Ascending aorta (tissue), 2 donors: ENCODE measurements at regions not wholly inside any gene's neighbourhood (a gene's known extent, or its start where the extent isn't known, plus 50 kb on each side); places are given as distances from the start of the nearest gene placed in this dataset.

Experiments used
- DNase-seq, 2 donors: peaks; one replicate each; pipeline ENCODE4 v3.0.0-alpha.2; 2019; ENCODE audit warnings: low spot score in 2 of 2
- H3K27ac ChIP-seq, 2 donors: fragments of 200-600 bp; sonication (generic); one replicate each; pipeline ENCODE4 v1.5.1; 2016 to 2017; ENCODE audit warnings: mild to moderate bottlenecking in 1 of 2
- H3K27me3 ChIP-seq: fragments of 200-600 bp; sonication (generic); one replicate; pipeline ENCODE4 v1.5.1; 2017
- H3K36me3 ChIP-seq, 2 donors: fragments of 200-600 bp; sonication (generic); one replicate each; pipeline ENCODE4 v1.5.1; 2016
- H3K4me1 ChIP-seq, 2 donors: fragments of 200-600 bp; sonication (generic); one replicate each; pipeline ENCODE4 v1.5.1; 2016 to 2017; ENCODE audit warnings: mild to moderate bottlenecking in 1 of 2
- H3K4me3 ChIP-seq, 2 donors: fragments of 200-600 bp; sonication (generic); one replicate each; pipeline ENCODE4 v1.5.1; 2016 to 2017; ENCODE audit warnings: mild to moderate bottlenecking in 1 of 2
- H3K9me3 ChIP-seq, 2 donors: fragments of 200-600 bp; sonication (generic); one replicate each; pipeline ENCODE4 v1.5.1; 2016
- CTCF ChIP-seq, 3 experiments: fragments of 200-600 bp in 2 of 3; fragments of 450-650 bp in 1 of 3; sonication (generic) in 2 of 3; IDR thresholded peaks; one replicate each; pipeline ENCODE4 v1.5.1; 2016 to 2019; ENCODE audit warnings: antibody characterized with exemption in 3 of 3, mild to moderate bottlenecking in 1 of 3, moderate library complexity in 1 of 3
- intact Hi-C: fragments of 100-400 bp; cut with DNase I; formaldehyde crosslinking; loops from one replicate; pipeline ENCODE4 v1.15.1; 2023

GRCh38 chr11:114846416-114846791 lies 168.1 kb downstream of the NXPE2 start:
- intact Hi-C loops, result no loop called here
- Histone ChIP-seq H3K27me3 (no peaks in the 10 kb centered on the region), H3K4me3 (no peak overlapping the region), H3K27ac (no peak overlapping the region), H3K9me3 (no peaks in the 10 kb centered on the region), H3K4me1 (no peaks in the 10 kb centered on the region), H3K36me3 (no peaks in the 10 kb centered on the region)
- no peak for DNase-seq
- no peak for TF ChIP-seq CTCF (IDR thresholded peaks at IDR 0.05)

GRCh38 chr11:114847306-114847975 lies 169.1 kb downstream of the NXPE2 start:
- no peak for DNase-seq
- Histone ChIP-seq H3K9me3 (no peaks in the 10 kb centered on the region), H3K4me3 (no peak overlapping the region), H3K36me3 (no peaks in the 10 kb centered on the region), H3K27me3 (no peaks in the 10 kb centered on the region), H3K27ac (no peak overlapping the region), H3K4me1 (no peaks in the 10 kb centered on the region)
- no peak for TF ChIP-seq CTCF (IDR thresholded peaks at IDR 0.05)
- intact Hi-C loops, result no loop called here

GRCh38 chr11:114848027-114848426 lies 169.7 kb downstream of the NXPE2 start:
- no peaks in the 10 kb centered on the region for H3K36me3 ChIP-seq
- no peaks in the 10 kb centered on the region for H3K9me3 ChIP-seq
- H3K4me1 ChIP-seq, result no peaks in the 10 kb centered on the region
- DNase-seq, result no peak
- intact Hi-C loops, result no loop called here
- no peak overlapping the region for H3K27ac ChIP-seq
- no peaks in the 10 kb centered on the region for H3K27me3 ChIP-seq
- H3K4me3 ChIP-seq, result no peak overlapping the region
- no peak for TF ChIP-seq CTCF (IDR thresholded peaks at IDR 0.05)

- Histone ChIP-seq H3K9me3 (no peaks in the 10 kb centered on the region), H3K4me1 (no peaks in the 10 kb centered on the region), H3K4me3 (no peak overlapping the region), H3K27ac (no peak overlapping the region), H3K27me3 (no peaks in the 10 kb centered on the region), H3K36me3 (no peaks in the 10 kb centered on the region)
- no peak for DNase-seq
- TF ChIP-seq CTCF (IDR thresholded peaks at IDR 0.05), result no peak
- intact Hi-C loops, result no loop called here
Observed at GRCh38 chr11:114857281-114857680, 179.0 kb downstream of the NXPE2 start.

GRCh38 chr11:114864896-114865295 lies 186.6 kb downstream of the NXPE2 start:
- no peak for TF ChIP-seq CTCF (IDR thresholded peaks at IDR 0.05)
- intact Hi-C loops, result no loop called here
- Histone ChIP-seq H3K36me3 (no peaks in the 10 kb centered on the region), H3K4me1 (no peaks in the 10 kb centered on the region), H3K27me3 (no peaks in the 10 kb centered on the region), H3K4me3 (no peak overlapping the region), H3K9me3 (no peaks in the 10 kb centered on the region), H3K27ac (no peak overlapping the region)
- no peak for DNase-seq

- Histone ChIP-seq H3K4me1 (no peaks in the 10 kb centered on the region), H3K9me3 (no peaks in the 10 kb centered on the region), H3K4me3 (no peak overlapping the region), H3K27ac (no peak overlapping the region), H3K36me3 (no peaks in the 10 kb centered on the region), H3K27me3 (no peaks in the 10 kb centered on the region)
- DNase-seq, result no peak
- TF ChIP-seq CTCF (IDR thresholded peaks at IDR 0.05), result no peak
- intact Hi-C loops, result no loop called here
Observed at GRCh38 chr11:114876234-114876633, 197.9 kb downstream of the NXPE2 start.
